ENCODE measurements at regions not wholly inside any gene's neighbourhood (a gene's known extent, or its start where the extent isn't known, plus 50 kb on each side); places are given as distances from the start of the nearest gene placed in this dataset.

GRCh38 chr2:8168022-8168717, 513.7 kb upstream of the ID2 start:
- no peak for DNase-seq (ENCODE audit: low spot score)

- no peak for DNase-seq (ENCODE audit: low spot score)
Observed at GRCh38 chr2:8168876-8169424, 512.9 kb upstream of the ID2 start.

DNA sequence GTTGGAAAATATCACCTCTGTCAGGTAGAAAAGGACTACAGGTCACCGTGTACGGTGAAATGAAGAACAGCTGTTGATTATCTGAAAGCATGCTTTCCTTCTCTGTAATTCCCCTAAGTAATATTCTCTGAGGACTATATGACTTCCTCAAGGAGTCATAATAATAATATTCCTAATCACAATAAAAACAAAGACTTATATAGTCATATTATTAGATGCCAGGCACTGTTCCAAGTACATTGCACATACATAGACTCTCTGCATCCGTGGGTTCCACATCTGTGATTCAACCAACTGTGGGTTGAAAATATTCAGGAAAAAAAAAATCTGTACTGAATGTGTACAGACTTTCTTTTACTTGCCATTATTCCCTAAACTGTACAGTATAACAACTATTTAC, 512.4 kb upstream of the ID2 start:
- DNase-seq (ENCODE audit: low spot score), result no peak

GRCh38 chr2:8170552-8171327, 511.1 kb upstream of the ID2 start:
- DNase-seq (ENCODE audit: low spot score), result no peak

- no peak for DNase-seq (ENCODE audit: low spot score)
Observed at GRCh38 chr2:8171608-8172007, 510.2 kb upstream of the ID2 start.

DNA sequence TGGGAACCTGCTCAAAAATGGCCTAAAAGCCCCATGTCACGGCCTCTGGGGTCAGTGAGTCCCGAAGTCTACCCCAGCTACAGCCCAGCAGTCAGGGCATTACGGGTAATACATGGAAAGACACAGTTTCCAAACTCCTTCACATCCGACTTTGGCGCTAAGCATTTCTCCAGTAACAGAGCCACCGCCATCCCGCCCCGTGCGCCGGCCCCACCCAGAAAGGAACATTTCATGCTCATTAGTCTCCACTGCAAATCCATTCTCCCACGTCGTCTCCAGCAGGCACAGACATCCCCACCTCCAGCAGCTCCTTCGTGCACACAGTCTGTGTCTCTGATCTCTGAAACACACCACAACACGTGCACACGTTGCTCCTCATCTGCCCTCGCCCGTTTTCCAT, 509.2 kb upstream of the ID2 start:
- no peak for DNase-seq (ENCODE audit: low spot score)

- DNase-seq (ENCODE audit: low spot score), result no peak
Observed at GRCh38 chr2:8174641-8175257, 507.1 kb upstream of the ID2 start.

GRCh38 chr2:8176887-8177286, 505.0 kb upstream of the ID2 start:
- DNase-seq (ENCODE audit: low spot score), result no peak

GRCh38 chr2:8177566-8177965, 504.3 kb upstream of the ID2 start:
- no peak for DNase-seq (ENCODE audit: low spot score)

DNA sequence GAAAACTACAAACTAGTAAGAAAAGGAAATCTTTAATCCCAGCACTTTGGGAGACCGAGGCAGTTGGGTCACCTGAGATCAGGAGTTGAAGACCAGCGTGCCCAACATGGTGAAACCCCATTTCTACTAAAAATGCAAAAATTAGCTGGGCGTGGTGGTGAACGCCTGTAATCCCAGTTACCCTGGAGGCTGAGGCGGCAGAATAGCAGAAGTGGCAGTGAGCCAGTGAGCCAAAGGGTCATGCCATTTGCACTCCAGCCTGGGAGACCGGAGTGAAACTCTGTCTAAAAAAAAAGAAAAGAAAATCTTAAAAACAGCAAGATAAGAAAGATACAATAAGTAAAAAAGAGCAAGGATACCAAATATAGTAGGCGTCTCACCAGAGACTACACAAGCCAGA, 502.9 kb upstream of the ID2 start:
- no peak for DNase-seq (ENCODE audit: low spot score)

- no peak for DNase-seq (ENCODE audit: low spot score)
Observed at GRCh38 chr2:8189316-8189715, 492.5 kb upstream of the ID2 start.

DNA sequence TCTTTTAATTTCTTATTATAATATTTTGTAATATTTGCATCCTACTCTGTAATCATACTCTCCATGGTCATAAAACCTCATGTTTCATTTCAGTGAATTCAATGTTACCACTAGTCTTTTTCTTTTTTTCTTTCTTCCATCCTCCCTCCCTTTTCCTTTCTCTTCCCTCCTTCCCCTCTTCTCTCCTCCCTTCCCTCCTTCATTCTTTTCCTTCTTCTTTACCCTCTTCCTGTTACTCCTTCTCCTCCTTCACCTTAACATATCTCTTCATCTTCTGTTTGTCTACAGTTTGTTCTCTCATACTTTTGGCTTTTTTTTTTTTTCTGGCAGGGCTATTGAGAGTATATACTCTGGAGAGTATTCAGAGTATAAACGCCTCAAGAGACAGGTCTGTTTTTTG, 491.6 kb upstream of the ID2 start:
- no peak for DNase-seq (ENCODE audit: low spot score)

DNA sequence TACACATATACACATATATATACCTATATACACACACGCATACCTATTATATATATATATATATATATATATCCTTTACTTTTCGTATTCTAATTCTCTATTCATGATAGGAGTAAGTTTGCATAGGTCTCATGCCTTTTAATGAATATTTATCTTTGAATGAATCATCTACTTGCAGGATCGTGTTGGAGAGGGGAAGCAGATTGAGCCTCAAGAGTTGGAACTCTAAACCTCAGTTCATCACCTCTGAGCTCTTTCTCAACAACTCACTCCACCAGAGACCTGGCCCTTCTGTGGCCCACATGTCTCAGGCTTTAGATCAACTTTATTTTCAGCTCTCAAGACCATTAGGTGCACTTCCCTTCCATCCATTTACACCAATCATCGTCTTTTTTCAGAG, 490.4 kb upstream of the ID2 start:
- no peak for DNase-seq (ENCODE audit: low spot score)

DNA sequence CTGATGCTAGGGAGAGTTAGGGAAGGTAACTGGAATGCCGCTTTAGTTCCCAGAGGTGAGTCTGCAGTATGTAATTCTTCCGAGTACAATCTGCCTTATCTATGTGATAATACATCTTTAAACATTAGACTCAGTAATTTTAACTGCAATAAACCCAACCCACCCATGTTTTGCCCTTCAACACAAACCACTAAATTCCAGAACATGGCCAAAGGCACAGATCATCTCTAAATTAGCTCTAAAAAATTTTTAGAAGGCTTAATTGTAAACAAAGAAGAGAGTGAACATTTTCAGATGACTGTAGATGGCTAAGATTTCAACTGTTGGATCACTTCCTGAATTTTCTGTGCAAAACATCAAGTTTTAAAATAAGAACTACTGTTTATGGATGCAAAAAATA, 488.7 kb upstream of the ID2 start:
- DNase-seq (ENCODE audit: low spot score), result no peak

DNA sequence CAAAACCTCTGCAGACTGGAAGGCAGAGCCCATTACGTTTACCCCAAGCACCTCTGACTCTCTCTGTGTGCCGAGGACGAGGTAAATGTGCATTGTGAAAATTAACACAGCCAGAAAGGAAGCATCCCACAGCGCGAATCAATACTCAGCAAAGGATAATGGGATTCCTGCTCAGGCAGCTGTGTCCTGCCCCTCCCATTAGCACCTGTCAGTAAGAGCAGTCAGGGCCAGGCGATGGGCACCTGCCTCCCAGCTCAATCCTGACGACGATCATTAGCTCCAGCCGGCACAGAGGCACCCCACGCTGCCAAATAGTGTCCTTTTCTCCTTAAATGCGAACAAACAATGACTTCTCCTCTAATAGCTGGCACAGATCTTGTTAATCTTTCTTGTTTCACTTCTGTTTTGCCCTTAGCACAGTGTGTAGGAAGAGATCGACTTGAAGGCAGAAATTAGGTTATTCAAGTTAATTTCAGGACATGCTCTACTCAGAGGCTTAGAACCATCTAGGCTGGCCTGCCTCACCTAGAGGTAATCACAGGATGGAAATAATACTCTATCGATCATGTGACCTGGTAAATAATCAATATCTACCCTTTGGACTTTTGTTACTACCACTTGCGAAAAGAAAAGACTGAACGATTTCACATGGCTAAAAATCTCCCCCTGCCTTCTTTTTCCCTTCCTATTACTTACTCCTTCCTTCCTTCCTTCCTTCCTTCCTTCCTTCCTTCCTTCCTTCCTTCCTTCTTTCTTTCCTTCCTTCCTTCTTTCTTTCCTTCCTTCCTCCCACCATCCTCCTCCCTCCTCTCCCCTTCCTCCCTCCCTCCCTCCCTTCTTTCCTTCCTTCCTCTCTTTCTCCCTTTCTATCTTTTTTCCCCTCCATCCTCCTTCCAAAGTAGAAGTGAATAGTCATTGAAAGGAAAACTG, 487.9 kb upstream of the ID2 start:
- DNase-seq (ENCODE audit: low spot score), result peak; percentile 54

DNA sequence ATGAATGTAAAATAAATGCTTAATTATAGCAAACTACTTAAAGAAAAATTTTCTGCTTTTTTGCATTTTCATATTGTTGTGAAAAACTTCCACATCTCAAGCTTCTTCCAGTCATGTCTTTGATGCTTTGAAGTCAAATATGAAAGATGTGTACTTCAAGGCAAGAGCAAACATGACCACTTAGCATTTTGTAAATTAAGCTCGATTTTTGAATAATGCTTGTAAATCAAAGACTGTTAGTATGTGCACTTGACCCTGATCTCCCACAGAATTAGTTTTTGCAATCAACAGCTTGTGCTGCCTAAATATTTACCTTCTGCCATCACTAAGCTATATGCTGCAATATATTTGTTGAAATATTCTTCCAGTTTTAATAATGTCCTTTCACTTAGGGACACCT, 486.1 kb upstream of the ID2 start:
- no peak for DNase-seq (ENCODE audit: low spot score)

- no peak for DNase-seq (ENCODE audit: low spot score)
Observed at GRCh38 chr2:8196316-8196715, 485.5 kb upstream of the ID2 start.

DNA sequence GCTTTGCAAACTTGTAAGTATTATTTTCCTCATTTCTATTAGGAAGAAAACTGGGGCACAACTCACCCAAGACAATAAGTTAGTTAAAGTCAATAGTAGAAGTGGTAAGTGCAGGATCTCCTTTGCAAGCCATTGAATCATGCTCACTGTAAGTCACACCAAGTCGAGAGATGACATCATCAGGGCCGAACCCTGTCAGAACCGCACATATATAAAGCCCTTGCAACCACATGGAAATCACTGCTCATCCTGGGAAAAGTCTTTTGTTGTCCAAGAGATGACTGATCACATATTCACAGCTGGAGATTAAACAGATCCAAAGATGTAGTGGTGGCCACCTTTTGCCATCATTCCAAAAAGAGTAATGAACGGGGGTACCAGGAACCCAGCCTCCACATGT, 484.8 kb upstream of the ID2 start:
- no peak for DNase-seq (ENCODE audit: low spot score)

GRCh38 chr2:8197825-8198224, 484.0 kb upstream of the ID2 start:
- DNase-seq (ENCODE audit: low spot score), result no peak

DNA sequence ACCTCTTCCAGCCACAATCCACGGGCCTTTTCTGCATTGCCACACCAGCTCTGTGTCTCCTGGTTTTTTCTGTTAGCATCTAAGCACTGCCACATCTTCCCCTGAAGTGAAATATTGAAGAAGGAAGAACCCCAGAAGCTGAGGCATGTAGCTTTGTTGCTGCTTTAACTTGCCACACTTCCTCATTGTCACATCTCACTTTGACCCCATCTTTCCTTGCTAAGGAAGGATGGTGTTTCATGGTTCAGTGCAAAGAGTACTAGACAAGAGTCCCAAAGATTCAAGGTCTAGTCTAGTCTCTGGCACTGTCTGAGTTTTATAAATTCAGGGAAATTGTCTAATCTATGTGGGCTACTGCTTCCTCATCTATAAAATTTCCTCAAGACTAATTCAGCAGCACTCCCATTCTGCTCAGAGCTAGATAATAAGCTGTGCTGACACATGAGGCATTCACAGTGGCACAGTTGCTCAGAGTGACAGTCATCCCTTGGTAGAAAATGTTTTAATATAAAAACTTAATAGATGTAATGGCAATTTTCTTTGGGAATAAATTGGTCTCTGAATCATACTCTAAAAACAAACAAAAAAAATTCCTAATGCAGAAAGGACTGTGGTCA, 483.0 kb upstream of the ID2 start:
- DNase-seq (ENCODE audit: low spot score), result no peak

DNA sequence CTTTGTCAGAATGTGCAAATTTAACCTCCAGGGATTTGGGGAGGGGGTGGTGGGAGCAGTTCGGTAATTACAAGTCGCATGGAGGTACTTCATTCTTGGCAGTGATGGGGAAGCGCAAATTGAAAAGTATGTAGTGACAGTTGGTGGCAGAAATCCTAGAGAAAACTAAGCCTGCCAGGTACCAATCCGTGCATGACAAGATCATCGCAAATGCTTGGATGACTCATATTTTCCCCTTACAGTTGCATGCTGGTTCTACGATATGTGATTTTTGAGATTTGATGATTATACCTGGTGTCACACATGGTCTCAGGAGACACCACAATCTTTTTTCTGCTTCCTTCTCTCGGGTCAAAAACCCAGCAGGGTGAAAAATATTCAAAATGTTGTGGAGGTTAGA, 479.7 kb upstream of the ID2 start:
- DNase-seq (ENCODE audit: low spot score), result no peak

DNA sequence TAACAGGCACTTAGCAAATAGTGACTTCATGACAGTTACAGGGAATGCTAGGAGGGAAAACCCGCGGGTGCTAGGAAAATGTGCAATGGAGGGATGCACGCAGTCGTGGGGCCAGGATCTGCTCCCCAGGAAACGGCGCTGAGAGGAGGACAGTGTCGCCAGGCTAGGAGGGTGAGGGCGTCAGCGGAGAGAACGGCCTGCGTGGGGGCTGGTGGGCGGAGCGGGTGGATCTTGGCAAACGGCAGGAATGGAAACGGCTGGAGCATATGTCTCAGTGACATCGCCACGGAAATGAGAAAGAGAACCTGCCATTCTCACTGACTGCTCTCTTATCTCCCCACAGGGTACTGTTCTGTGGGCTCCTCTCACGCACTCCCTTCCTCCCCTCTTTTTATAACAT, 478.5 kb upstream of the ID2 start:
- DNase-seq (ENCODE audit: low spot score), result no peak
